Hematopoietic multipotent progenitor cell (in vitro differentiated cells): ENCODE measurements at regions not wholly inside any gene's neighbourhood (a gene's known extent, or its start where the extent isn't known, plus 50 kb on each side); places are given as distances from the start of the nearest gene placed in this dataset.

Experiments
- DNase-seq, 3 donors: peaks; one replicate each; pipeline ENCODE4 v3.0.0-alpha.2; 2011 to 2015; ENCODE audit warnings: low read depth in 2 of 3, low spot score in 2 of 3

GRCh38 chr12:91309450-91309849 is 126.8 kb upstream of the DCN start:
- DNase-seq, result no peak

- DNase-seq, result peak in 1 of 3 donors; percentile 57
Observed at GRCh38 chr12:91307957-91308670, 125.5 kb upstream of the DCN start.

- DNase-seq, result no peak
Observed at GRCh38 chr12:91290354-91290753, 107.7 kb upstream of the DCN start.

- no peak for DNase-seq
Observed at GRCh38 chr12:91289906-91290305, 107.3 kb upstream of the DCN start.

DNA sequence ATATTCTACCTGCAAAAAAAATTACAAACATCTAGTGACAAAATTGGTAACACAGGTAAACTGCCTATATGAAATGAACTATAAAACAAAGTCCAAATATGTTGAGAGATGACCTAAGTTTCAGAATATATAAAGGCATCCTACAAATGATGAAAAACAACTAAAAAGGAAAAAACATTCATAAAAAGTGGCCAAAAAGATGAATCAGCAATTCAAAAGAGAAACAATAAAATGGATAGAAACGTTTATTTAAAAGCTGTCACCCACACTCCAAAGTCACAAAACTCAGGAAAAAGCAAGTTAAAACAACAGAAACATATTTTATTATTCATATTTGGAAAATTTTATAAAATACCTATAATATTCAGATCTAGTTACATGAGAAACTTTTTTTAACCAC is 106.5 kb upstream of the DCN start:
- no peak for DNase-seq

DNA sequence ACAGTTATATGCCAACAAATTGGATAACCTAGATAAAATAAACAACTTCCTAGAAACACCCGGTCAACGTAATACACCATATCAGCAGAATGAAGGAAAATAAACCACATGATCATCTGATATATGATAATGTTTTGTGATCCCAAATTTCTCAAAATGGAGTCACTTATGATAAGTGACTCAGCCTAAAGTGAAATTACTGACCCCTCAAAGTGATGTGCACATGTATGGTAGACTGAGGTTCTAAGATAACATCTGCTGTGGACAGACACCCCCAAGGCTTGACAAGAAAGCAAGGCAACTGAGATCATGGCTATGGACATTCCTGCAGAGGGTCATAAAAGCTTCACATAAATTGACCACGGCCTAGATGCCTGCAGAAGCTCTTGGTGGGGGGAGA is 105.1 kb upstream of the DCN start:
- no peak for DNase-seq

- no peak for DNase-seq
Observed at GRCh38 chr12:91278126-91278525, 95.5 kb upstream of the DCN start.

- DNase-seq, result no peak
Observed at GRCh38 chr12:91276509-91276908, 93.9 kb upstream of the DCN start.

- no peak for DNase-seq
Observed at GRCh38 chr12:91275321-91275720, 92.7 kb upstream of the DCN start.

GRCh38 chr12:91274916-91275315 is 92.3 kb upstream of the DCN start:
- no peak for DNase-seq

GRCh38 chr12:91273560-91273959 is 90.9 kb upstream of the DCN start:
- no peak for DNase-seq

DNA sequence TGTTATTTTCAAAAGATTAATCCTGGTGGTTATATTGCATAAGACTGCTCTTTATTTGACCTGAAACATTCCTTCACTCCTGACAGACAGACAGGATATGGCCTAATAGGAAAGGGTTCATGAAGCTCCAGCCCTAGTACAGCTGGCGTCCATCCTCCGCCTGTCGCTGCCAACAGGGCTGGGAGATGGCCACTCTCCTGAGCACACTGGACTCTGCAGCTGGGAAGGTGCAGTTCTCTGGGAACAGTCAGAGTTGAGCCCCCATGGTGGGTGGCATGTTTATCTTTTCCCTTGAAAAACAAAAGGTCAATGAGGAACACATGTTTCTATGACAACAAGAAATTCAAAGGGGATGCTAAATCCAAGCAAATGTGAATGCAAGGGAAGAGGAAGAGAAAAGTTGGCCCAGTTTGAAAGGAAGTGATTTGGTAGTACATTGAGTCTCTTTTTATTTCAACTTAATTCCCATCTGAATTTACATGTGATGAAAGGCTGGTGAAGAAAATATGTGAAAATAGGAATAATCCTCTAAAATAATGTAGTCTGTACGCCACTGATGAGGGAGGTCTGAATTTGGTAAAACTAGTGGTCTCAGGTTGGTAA is 89.9 kb upstream of the DCN start:
- DNase-seq, result no peak

- DNase-seq, result no peak
Observed at GRCh38 chr12:91271185-91271584, 88.6 kb upstream of the DCN start.

DNA sequence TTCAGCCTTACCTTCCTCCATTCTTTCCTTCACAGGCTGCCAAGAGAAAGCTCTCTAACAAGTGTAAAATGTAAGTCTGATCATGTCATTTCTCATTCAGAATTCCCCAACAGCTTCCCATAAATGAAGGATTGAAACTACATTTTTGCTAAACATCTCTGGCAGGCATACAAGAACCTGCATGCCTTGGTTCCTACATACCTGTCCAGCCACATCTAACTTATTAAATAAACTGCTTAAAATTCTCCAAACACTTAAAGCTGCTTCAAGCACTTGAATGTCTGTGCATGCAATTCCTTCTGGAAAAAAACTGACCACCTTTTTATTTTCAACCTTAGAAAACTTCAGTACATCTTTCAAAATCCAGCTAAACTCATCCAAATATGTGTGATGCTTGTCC is 84.4 kb upstream of the DCN start:
- DNase-seq, result no peak

DNA sequence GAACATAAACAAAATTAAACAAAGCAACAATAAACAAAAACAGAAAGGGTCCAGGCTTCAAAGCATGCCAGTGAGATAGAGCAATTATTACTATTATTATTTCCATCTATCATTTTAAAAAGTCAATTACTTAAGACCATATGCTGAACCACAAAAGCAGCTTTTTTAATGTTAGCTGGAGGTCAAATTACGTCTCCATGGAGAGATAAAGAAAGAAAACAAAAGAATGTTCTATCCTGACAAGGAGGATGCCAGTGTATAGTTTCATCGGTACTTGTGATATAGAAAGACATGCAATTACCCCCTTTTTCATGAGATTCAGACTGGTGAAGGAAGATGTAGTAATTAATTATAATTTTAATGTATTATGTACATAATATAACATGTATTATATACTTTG is 81.6 kb upstream of the DCN start:
- DNase-seq, result no peak

GRCh38 chr12:91261820-91262676 is 79.4 kb upstream of the DCN start:
- DNase-seq, result no peak

DNA sequence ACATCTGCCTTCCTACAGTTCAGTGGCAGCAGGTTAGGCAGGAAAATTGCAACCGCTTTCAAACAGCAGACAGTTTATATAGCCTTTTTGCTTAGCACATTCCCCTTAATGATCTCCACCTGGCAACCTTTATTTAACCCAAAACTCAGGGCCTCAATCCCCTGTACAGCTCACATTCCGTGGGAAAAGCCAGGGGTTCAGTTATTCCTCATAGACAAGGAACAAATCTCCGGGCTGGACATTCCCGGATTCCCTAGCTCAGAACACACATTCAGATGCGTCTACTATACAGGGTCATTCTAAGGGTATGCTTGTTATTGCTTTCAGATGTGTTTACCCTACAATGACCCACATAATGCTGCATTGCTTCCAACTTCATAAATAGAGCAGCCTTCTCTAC is 73.8 kb upstream of the DCN start:
- DNase-seq, result no peak

- no peak for DNase-seq
Observed at GRCh38 chr12:91252341-91252740, 69.7 kb upstream of the DCN start.

DNA sequence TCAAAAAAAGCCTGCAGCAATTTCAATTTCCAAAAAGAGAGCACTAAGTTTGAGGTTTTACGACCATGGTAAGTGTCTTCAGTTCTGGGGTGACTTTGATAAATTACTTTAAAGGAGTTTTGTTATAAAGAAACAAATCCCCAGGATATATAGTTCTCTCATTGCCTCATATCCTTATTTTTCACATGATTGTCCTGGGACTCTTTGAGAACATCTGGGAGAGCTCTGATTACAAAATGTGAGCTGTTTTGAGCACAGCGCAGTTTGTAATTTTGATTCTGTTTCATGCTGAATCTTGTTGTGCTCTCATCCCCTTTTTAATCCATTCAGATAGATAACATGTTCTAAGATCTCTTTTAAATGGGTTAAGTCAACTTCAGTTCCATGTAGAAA is 67.7 kb upstream of the DCN start:
- no peak for DNase-seq

GRCh38 chr12:91249518-91250272 is 67.1 kb upstream of the DCN start:
- no peak for DNase-seq

GRCh38 chr12:91249054-91249453 is 66.4 kb upstream of the DCN start:
- DNase-seq, result no peak
